ENCODE measurements at regions not wholly inside any gene's neighbourhood (a gene's known extent, or its start where the extent isn't known, plus 50 kb on each side); places are given as distances from the start of the nearest gene placed in this dataset.

GRCh38 chr5:158553195-158553961 lies 546.3 kb downstream of the EBF1 start:
- Histone ChIP-seq H3K4me3 (ENCODE audit: low read depth, low read length, poor library complexity, severe bottlenecking) (no peak overlapping the region), H3K9me2 (ENCODE audit: low read depth, low read length) (no peaks in the 10 kb centered on the region), H2AFZ (ENCODE audit: low read length) (no peak overlapping the region), H3K27ac (ENCODE audit: low read depth, low read length, poor library complexity, severe bottlenecking) (no peak overlapping the region), H3K79me2 (ENCODE audit: insufficient read depth, low read length) (no peaks in the 10 kb centered on the region), H3K36me3 (ENCODE audit: insufficient read depth, low read length) (no peaks in the 10 kb centered on the region), H3K4me2 (ENCODE audit: low read length) (no peak overlapping the region), H3K9me3 (ENCODE audit: low read length) (peaks cover 4% of the 10 kb centered on the region; the same call in 1 of the 2 replicates), H4K20me1 (ENCODE audit: insufficient read depth, low read length) (no peaks in the 10 kb centered on the region), H3K9ac (ENCODE audit: low read length) (no peak overlapping the region), H3K4me1 (ENCODE audit: insufficient read depth, low read length, severe bottlenecking) (no peaks in the 10 kb centered on the region), H3K27me3 (ENCODE audit: insufficient read depth, low read length) (no peaks in the 10 kb centered on the region), H3F3A (ENCODE audit: insufficient read depth, low read length) (no peaks in the 10 kb centered on the region)
- TF ChIP-seq CTCF (IDR thresholded peaks at IDR 0.05; ENCODE audit: low read length), result no peak
- no peak for TF ChIP-seq EZH2 (IDR thresholded peaks at IDR 0.05; ENCODE audit: borderline replicate concordance, low read length)

- peaks cover 4% of the 10 kb centered on the region; the same call in 1 of the 2 replicates for H3K9me3 ChIP-seq (ENCODE audit: low read length)
- H3K36me3 ChIP-seq (ENCODE audit: insufficient read depth, low read length), result no peaks in the 10 kb centered on the region
- no peak overlapping the region for H3K4me2 ChIP-seq (ENCODE audit: low read length)
- H2AFZ ChIP-seq (ENCODE audit: low read length), result no peak overlapping the region
- no peaks in the 10 kb centered on the region for H3K79me2 ChIP-seq (ENCODE audit: insufficient read depth, low read length)
- H4K20me1 ChIP-seq (ENCODE audit: insufficient read depth, low read length), result no peaks in the 10 kb centered on the region
- no peaks in the 10 kb centered on the region for H3K9me2 ChIP-seq (ENCODE audit: low read depth, low read length)
- H3F3A ChIP-seq (ENCODE audit: insufficient read depth, low read length), result no peaks in the 10 kb centered on the region
- H3K9ac ChIP-seq (ENCODE audit: low read length), result no peak overlapping the region
- no peak overlapping the region for H3K4me3 ChIP-seq (ENCODE audit: low read depth, low read length, poor library complexity, severe bottlenecking)
- TF ChIP-seq CTCF (IDR thresholded peaks at IDR 0.05; ENCODE audit: low read length) (no peak), EZH2 (IDR thresholded peaks at IDR 0.05; ENCODE audit: borderline replicate concordance, low read length) (no peak)
- no peaks in the 10 kb centered on the region for H3K4me1 ChIP-seq (ENCODE audit: insufficient read depth, low read length, severe bottlenecking)
- no peaks in the 10 kb centered on the region for H3K27me3 ChIP-seq (ENCODE audit: insufficient read depth, low read length)
- no peak overlapping the region for H3K27ac ChIP-seq (ENCODE audit: low read depth, low read length, poor library complexity, severe bottlenecking)
Measured at GRCh38 chr5:158552241-158552640, 547.5 kb downstream of the EBF1 start.

- Histone ChIP-seq H3K36me3 (ENCODE audit: insufficient read depth, low read length) (no peaks in the 10 kb centered on the region), H3K27ac (ENCODE audit: low read depth, low read length, poor library complexity, severe bottlenecking) (no peak overlapping the region), H3K9me3 (ENCODE audit: low read length) (peaks cover 4% of the 10 kb centered on the region; the same call in 1 of the 2 replicates), H3K9ac (ENCODE audit: low read length) (no peak overlapping the region), H3K27me3 (ENCODE audit: insufficient read depth, low read length) (no peaks in the 10 kb centered on the region), H4K20me1 (ENCODE audit: insufficient read depth, low read length) (no peaks in the 10 kb centered on the region), H3K79me2 (ENCODE audit: insufficient read depth, low read length) (no peaks in the 10 kb centered on the region), H2AFZ (ENCODE audit: low read length) (no peak overlapping the region), H3K4me1 (ENCODE audit: insufficient read depth, low read length, severe bottlenecking) (no peaks in the 10 kb centered on the region), H3K4me2 (ENCODE audit: low read length) (no peak overlapping the region), H3K9me2 (ENCODE audit: low read depth, low read length) (no peaks in the 10 kb centered on the region), H3F3A (ENCODE audit: insufficient read depth, low read length) (no peaks in the 10 kb centered on the region), H3K4me3 (ENCODE audit: low read depth, low read length, poor library complexity, severe bottlenecking) (no peak overlapping the region)
- TF ChIP-seq EZH2 (IDR thresholded peaks at IDR 0.05; ENCODE audit: borderline replicate concordance, low read length), result no peak
- TF ChIP-seq CTCF (IDR thresholded peaks at IDR 0.05; ENCODE audit: low read length), result no peak
Measured at GRCh38 chr5:158549311-158549710, 550.4 kb downstream of the EBF1 start.
